ENCODE measurements at regions not wholly inside any gene's neighbourhood (a gene's known extent, or its start where the extent isn't known, plus 50 kb on each side); places are given as distances from the start of the nearest gene placed in this dataset.

DNA sequence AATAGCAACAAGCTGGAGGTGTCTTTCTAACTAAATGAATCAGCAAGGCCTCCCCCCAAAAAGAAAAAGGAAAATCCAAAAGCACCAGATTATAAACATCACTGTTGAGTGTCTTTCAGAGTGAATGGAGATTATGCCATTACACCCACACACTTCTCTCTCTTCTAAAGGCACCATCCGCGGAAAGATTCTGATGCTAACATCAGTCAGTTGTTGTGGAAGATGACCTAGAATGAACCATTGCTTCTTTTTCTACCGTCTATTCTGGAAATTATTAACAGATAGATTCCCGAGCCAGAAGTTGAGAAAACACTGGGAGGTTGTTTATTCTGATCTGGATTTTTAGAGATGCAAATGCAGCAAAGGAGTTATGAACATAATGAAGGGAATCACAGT lies 60.9 kb upstream of the FAM20A start:
- Histone ChIP-seq H3K9me3 (no peaks in the 10 kb centered on the region), H3K36me3 (no peaks in the 10 kb centered on the region), H3K4me3 (no peak overlapping the region), H3K27me3 (0 out of 2 replicates have a peak, but pooled peaks cover 4% of the 10 kb centered on the region)
- DNase-seq: no peak

DNA sequence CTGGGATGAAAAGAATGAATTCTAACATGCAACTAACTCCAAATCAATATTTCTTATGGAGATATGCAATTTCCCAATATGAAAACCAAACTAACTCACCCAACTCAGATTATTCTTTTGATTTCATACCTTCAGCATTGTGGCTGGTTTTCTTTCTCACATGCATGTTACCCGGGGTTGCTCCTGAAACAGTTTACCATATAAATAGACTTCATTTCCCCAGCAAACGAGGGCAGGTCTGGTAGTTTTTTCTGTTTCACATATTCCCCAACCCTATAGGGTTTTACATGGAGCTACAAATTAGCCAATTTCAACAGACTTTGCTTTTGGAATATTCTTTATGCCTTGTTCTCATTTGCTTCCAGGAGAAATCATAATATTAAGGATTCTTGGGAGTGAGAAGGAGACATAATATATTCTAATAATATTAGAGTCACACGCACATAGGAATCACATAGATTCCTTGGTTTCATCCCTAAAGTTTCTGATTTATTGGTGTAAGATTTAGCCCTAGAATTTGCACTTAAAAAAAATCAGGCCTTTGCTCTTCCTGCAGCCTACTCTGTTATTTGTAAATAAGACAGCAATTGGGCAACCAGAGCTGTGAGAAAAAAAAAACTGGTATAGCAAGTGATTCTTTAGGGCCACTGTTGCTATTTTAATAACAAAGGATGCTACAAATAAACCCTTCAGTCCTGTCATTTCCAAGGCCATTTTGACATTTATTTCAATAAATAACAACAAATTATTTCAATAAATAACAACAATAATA lies 60.3 kb upstream of the FAM20A start:
- Histone ChIP-seq H3K9me3 (no peaks in the 10 kb centered on the region), H3K36me3 (no peaks in the 10 kb centered on the region), H3K4me3 (no peak overlapping the region), H3K27me3 (0 out of 2 replicates have a peak, but pooled peaks cover 4% of the 10 kb centered on the region)
- DNase-seq: no peak

DNA sequence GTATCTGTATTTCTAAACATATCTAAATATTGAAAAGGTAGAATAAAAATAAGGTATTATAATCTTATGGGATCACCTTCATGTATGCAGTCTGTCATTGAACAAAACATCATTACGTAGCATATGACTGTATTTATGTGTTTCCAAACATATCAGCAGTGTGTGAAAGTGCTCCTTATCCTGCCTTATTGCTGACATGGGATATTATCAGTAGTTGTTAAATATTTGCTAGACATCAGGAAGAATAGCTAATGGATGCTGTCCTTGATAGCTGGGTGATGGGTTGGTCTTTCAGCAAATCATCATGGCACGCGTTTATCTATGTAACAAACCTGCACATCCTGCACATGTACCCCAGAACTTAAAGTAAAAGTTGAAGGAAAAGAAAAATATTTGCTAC lies 59.1 kb upstream of the FAM20A start:
- Histone ChIP-seq H3K36me3 (no peaks in the 10 kb centered on the region), H3K27me3 (0 out of 2 replicates have a peak, but pooled peaks cover 4% of the 10 kb centered on the region), H3K9me3 (no peaks in the 10 kb centered on the region), H3K4me3 (no peak overlapping the region)
- DNase-seq: no peak

DNA sequence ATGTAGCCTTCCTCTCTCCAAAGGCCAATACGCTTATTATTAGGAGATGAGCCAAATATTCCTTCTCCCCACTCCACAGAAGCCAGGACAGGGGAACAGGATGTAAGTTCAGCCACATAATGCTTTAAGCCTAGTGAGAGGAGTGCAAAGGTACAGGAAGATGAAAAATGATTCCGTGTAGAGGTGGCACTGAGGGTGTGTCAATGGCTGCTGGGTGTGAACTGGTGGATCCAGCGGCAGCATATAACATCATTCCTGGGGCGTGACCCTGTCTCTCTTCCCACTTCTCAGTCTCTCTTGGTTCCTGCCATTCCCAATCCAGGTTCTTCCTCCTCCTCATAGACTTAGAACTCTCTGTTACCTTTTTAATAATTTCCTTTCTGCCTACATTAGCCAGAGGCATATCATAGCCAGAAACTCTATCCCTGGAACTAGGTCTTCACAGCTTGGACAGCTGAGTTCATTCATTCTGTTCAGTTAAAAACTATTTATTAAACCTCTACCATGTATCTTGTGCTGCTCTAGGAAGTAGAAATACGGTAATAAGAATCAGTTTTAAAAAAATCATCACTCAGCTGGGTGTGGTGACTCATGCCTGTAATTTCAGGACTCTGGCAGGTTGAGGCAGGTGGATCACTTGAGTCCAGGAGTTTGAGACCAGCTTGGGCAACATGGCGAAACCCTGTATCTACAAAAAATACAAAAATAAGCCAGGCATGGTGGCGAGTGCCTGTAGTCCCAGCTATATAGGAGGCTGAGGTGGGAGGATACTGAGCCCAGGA lies 58.0 kb upstream of the FAM20A start:
- H3K36me3 ChIP-seq: no peaks in the 10 kb centered on the region
- 0 out of 2 replicates have a peak, but pooled peaks cover 4% of the 10 kb centered on the region for H3K27me3 ChIP-seq
- H3K9me3 ChIP-seq: no peaks in the 10 kb centered on the region
- no peak for DNase-seq
- no peak overlapping the region for H3K4me3 ChIP-seq

DNA sequence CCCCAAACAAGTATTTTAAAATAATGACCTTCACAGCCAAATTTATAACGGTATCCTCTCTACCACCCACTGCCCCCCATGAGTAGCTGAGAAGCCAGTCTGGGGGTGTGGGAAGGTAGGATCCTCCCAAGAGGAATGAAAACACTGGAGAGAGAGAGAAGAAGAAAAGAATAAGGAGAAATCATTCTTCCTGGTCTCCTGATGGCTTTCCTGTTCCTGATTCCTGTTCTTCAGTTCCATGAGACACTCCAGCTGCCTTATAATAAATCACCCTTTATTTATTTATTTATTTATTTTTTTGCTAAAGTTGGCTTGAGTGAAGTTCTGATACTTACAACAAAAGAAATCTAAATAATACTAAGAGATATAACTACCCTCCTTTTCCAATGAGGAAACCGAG lies 56.4 kb upstream of the FAM20A start:
- no peaks in the 10 kb centered on the region for H3K36me3 ChIP-seq
- H3K27me3 ChIP-seq: peaks cover 4% of the 10 kb centered on the region; the same call in 1 of the 2 replicates
- H3K9me3 ChIP-seq: no peaks in the 10 kb centered on the region
- DNase-seq: no peak
- no peak overlapping the region for H3K4me3 ChIP-seq

DNA sequence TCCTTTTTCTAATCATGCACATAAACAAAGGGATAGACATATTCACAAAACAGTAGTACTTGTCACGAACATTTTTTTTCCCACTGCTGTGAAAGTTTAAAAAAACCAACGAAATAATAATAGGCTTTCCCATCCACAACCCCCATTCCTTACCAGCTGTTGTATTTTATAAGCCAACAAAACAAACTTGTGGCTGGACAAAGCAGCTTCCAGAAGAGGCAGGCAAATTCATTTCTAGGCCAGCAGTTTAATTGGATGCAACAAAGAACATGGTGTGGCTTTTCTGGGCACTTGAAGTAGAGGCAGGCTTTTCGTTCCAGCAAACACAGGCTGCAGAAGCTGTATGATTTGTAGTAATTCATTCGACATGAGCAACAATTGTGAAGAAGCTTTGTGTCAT lies 56.0 kb upstream of the FAM20A start:
- Histone ChIP-seq H3K4me3 (no peak overlapping the region), H3K27me3 (peaks cover 4% of the 10 kb centered on the region; the same call in 1 of the 2 replicates), H3K9me3 (no peaks in the 10 kb centered on the region), H3K36me3 (no peaks in the 10 kb centered on the region)
- DNase-seq: no peak

- H3K9me3 ChIP-seq: no peaks in the 10 kb centered on the region
- no peak for DNase-seq
- H3K36me3 ChIP-seq: no peaks in the 10 kb centered on the region
- no peak overlapping the region for H3K4me3 ChIP-seq
- H3K27me3 ChIP-seq: peaks cover 4% of the 10 kb centered on the region; the same call in 1 of the 2 replicates
These were observed 55.5 kb upstream of the FAM20A start for GRCh38 chr17:68656666-68657065.
